Neural progenitor cell (in vitro differentiated cells): ENCODE measurements at regions not wholly inside any gene's neighbourhood (a gene's known extent, or its start where the extent isn't known, plus 50 kb on each side); places are given as distances from the start of the nearest gene placed in this dataset.

Experiments
- EZH2 ChIP-seq: fragments of 200-600 bp; sonication (generic); IDR thresholded peaks from 2 replicates; pipeline ENCODE4 v1.6.1; 2017; ENCODE audit warnings: antibody characterized with exemption, mild to moderate bottlenecking, moderate library complexity
- TF ChIP-seq, protein P1 (sequence below): fragments of 200-600 bp; sonication (generic); IDR thresholded peaks from 2 replicates; pipeline ENCODE4 v1.5.1; 2017; ENCODE audit warnings: antibody characterized with exemption, mild to moderate bottlenecking

- TF ChIP-seq, protein P1, sequence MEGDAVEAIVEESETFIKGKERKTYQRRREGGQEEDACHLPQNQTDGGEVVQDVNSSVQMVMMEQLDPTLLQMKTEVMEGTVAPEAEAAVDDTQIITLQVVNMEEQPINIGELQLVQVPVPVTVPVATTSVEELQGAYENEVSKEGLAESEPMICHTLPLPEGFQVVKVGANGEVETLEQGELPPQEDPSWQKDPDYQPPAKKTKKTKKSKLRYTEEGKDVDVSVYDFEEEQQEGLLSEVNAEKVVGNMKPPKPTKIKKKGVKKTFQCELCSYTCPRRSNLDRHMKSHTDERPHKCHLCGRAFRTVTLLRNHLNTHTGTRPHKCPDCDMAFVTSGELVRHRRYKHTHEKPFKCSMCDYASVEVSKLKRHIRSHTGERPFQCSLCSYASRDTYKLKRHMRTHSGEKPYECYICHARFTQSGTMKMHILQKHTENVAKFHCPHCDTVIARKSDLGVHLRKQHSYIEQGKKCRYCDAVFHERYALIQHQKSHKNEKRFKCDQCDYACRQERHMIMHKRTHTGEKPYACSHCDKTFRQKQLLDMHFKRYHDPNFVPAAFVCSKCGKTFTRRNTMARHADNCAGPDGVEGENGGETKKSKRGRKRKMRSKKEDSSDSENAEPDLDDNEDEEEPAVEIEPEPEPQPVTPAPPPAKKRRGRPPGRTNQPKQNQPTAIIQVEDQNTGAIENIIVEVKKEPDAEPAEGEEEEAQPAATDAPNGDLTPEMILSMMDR, result no peak
- no peak for TF ChIP-seq EZH2
Observed at GRCh38 chr22:47768027-47768426, 1005.6 kb downstream of the TBC1D22A start.
